ENCODE measurements at regions not wholly inside any gene's neighbourhood (a gene's known extent, or its start where the extent isn't known, plus 50 kb on each side); places are given as distances from the start of the nearest gene placed in this dataset.

GRCh38 chr5:36373527-36374086 lies 71.9 kb upstream of the RANBP3L start:
- TF ChIP-seq EZH2 (IDR thresholded peaks at IDR 0.05; ENCODE audit: insufficient read depth, poor library complexity, severe bottlenecking), result no peak
- TF ChIP-seq EZH2phosphoT487 (IDR thresholded peaks at IDR 0.05; ENCODE audit: insufficient read depth, low read depth), result no peak
